Middle frontal gyrus (tissue), 1 donor: ENCODE measurements at regions not wholly inside any gene's neighbourhood (a gene's known extent, or its start where the extent isn't known, plus 50 kb on each side); places are given as distances from the start of the nearest gene placed in this dataset.
"Not testable (repeated sequence)": the region's sequence is repeated elsewhere in the genome, so short reads cannot be mapped to it uniquely, and the experiment has no call there.

Source experiments
- DNase-seq: peaks from one replicate; pipeline ENCODE4 v3.0.0-alpha.2; 2015; ENCODE audit warnings: low spot score; ENCODE audit errors: extremely low spot score

DNA sequence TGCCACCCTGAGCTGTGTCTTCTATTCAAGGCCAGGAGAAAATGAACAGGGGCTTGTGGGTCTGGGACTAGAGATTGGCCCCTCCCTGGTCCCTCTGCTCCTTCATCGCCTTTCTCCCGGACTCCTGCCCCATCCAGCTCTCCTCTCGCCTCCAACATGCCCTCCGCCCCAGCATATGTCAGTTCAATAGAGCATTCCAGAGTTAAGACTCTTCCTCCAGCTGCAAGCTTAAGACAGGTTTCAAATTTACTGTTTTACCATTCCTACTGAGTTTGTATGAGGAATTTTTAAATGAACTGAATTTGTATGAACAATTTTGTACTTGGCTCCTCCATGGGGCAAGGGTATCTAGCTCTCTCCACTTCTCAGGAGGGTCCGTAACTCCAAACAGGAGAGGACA is 195.6 kb downstream of the TBC1D2B start:
- no peak for DNase-seq

DNA sequence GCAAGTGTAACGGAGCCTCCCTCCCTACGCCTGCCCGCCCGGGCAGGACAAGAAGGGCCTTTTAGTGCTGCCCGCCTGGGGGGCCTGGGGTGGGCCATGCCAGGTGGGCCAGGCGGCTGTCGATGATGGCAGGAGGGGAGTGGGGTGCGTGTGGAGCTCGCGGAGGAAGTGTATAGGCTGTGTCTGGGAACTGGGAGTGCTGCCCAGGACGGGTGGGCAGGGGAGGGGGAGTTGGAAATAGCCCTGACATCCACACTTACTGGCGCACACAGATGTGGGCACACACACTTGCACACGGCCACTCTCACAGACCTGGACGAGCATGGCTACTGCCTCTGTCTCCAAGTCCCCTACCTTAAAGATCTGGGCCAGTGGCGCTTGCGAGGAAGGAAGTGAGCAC is 196.0 kb downstream of the TBC1D2B start:
- not testable (repeated sequence) for DNase-seq

DNA sequence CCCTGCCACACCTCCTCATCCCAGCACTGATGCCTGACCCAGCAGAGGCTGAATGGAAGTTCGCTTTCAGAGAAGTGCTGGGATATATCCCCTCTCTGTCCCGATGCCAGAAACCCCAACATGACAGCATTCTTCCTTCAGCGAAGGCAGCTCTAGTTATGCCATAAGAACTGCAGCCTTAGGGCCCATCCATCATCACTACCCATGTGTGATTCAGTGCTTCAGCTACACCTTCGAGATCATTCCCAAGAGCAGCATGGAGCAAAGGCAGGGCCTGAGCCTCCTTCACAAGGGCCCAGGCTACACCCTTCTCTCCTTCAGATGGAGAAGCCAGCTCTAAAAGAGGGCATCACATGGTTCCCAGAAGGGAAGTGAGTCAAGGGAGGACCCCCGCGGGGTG is 198.0 kb downstream of the TBC1D2B start:
- DNase-seq: not testable (repeated sequence)

DNA sequence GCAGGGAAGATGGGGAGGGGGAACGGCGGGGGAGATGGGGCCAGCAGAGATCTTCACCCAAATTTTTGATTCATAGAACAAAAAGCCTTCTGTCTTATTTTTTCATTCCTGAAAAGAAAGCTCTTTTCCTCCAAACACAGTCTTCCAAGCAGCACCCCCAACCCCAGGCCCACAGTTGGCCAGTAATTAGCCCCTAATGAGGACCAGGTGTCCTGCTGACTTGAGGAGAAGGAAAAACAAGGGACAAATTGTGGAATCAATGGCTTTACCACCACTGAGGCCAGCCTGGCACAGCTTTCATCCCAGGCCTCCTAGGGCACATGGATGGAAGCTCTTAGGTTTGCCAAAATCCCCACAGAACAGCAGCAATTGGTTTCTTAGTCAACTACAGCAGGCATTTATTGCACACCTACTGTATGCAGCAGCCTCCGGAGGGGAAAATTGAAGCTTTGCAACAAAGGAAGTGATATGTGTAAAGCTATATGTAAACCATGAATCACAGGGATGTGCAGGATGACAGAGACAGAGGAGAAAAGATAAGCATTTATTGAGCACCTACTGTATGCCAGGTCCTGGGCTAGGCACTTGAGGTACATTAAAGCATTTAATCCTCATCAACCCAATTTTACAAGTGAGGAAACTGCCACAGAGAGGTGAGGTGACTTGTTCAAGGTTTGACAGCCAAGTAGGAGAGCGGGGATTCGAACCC is 199.5 kb downstream of the TBC1D2B start:
- DNase-seq: no peak

DNA sequence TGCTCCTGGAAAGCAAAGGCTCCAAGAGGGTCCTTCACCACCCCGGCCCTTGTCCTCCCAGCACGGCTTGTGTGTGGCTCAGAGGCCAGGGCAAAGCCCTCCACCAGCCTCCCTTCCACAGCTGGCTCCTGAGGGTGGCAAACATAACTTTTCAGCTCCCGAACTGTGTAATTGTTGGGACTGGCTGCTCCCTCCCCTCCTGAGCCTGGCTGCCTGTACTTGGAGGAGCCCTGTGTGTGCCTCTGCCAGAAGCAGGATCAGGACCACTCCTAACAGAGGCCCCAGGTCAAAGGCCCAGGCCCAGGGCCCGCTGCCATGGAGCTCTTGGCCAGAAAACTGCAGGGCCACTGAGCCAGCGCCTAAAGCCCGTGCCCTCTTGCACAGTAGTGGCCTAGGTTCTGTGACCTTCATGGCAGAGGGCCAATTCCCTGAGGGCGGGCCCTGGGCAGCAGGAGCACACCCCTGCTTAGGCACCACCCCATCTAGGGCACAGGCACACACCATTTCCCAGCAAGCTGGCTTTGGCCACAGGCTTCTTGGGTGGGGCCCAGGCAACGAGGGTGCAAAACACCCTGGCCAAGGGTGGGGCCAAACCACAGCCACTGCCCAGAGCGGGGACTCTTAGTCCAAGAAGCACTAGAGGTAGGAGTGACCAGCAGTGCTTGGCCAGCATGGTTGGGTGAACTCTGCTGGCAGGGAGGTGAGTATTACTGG is 201.2 kb downstream of the TBC1D2B start:
- DNase-seq: not testable (repeated sequence)

DNA sequence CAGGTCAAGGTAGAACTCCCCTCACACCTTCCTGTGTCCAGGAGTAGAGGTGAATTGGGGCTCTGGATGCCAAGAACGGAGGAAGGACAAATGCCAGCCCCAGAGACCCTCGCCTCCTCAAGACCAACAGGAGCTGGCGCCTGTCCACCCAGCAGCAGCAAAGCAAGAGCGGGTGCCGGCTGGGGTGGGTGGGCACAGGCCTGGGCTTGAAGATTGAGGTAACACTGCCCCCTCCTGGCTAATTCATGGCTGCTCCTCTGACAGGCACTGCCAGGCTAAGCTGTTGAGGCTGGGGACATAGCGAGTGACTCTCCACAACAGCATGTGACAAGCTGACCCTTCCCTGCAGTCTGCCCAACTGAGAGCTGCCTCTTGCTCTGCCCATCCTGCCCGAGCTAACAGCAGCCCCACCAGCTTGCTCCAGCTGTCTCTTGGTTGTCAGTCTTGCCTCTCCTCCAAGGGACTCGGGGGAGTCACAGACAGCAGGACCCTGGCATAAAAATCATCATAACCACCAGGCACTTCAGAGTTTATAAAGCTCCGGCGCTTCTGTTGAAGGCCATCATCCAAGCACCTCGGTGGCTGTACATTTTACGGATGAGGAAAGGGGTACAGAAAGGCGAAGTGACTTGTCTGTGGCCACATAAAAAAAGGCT is 202.3 kb downstream of the TBC1D2B start:
- DNase-seq: peak; percentile 6

DNA sequence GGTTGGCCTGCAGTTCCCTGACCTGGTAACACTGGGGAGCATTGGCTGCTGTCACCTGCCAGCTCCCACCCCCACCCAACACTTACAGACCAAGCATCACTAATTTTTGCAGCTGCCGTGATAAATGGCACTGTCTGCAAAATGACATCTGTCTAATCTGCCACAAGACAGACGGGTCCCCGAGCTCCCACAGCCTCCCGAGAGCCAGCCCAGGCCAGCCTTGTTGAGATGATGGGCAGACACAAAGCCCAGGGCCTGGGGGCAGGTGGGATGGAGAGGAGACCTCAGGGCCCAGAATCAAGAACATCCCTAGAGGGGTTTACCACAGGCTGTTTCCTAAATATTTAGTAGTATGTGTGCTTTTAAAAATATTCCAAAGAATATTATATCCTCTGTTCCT is 203.4 kb downstream of the TBC1D2B start:
- no peak for DNase-seq

DNA sequence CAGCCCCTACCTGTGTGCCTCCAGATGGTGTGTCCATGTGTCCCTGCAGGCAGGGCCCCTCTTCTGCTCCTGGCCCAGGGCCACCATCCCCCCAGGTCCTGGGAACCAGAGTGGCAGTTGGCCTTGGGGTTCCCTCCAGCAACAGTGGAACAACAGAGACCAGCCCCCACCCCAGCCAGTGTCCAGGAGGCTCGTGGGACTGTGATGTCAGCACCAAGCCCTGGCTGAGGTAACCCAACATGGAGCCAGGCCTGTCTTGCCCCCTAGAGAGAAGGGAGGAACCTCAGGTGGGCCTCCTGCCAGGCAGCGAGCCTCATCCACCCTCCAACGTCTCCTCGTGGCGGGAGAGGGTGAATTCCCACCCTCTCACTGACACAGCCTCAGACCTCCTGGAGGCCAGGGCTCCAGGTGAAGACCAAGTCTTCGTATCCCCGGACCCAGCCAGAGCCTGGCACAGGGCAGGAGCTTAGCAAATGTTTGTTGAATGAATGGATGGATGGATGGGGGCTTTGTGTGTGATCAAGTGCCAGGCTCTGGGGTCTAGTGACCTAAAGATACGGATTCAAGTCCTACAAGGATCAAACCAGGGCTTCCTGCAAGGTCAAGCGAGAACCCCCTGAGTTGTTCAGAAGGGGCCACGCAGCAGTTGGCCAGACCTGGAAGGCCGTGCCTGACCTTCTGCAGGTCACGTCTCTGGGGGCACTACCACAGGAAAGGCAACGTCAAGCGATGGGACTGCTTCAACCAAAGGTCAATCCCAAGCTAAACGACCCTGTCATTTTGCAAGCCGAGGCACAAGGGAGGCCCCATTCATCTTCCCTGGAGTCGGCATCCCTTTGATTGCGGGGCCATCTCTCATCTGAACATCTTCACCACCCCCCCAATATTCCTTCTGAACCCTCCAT is 204.7 kb downstream of the TBC1D2B start:
- not testable (repeated sequence) for DNase-seq

DNA sequence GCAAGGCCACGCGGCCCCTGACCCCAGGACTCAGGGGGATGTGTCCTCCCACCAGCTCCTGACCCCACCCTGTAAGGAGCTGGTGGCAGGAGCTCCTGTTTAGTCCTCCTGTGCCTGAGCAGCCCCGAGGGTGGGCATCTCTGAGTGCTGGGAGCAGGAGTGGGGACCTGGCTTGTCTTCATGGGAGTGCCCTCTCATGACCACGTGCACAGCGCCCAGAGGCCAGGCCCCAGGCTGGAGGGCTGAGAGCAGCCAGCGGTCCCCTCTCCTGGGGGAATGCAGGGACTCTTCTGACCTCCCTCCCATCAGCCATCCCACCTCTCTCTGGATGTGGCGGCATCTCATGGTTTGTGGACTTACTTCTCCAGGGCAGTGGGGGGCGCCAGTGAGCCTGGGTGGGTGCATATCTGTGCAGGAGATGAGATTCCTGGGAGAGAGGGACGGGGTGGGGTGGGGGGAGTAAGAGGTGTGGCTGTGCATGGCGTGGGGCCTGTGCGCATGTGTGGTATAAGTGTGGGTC is 205.6 kb downstream of the TBC1D2B start:
- DNase-seq: no peak

DNA sequence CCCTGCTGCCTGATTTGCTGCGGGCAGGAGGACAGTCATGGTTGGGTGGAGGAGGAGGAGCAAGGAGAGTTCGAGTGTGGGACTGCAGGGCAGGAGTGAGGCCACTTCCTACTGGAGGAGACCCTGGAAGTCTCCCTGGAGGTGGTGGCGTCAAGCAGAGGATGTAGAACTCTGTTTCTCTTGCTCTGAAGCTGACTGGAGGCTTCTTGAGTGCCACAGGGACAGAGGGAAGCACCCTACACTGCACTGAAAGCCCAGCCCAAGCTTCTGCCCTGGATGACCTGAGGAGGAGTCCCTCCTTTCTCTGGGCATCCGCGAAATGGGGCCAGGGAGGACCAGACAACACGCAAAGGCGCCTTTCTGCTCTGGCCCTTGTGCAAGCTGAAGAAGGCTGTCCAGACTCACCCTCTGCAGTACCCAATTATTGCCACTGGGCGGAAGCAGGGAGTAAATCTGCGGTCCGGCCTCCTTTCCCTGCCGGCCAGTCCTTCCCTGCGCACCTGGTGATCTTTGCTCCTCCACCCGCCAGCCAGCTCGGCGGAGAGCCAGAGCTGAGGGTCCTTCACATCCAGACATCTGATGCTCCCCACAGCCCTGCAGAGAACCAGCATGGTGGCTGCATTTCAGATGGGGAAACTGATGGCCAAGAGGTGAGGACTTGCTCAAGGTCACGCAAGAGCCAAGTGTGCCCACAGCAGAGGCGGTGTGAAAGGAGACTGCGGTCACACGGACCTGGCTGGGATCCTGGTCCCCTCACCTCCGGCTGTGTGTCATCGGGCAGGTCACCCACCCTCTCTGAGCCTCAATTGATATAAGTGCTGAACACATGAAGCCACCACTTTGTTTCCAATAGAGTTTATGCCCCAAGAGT is 207.1 kb downstream of the TBC1D2B start:
- DNase-seq: peak; percentile 22

DNA sequence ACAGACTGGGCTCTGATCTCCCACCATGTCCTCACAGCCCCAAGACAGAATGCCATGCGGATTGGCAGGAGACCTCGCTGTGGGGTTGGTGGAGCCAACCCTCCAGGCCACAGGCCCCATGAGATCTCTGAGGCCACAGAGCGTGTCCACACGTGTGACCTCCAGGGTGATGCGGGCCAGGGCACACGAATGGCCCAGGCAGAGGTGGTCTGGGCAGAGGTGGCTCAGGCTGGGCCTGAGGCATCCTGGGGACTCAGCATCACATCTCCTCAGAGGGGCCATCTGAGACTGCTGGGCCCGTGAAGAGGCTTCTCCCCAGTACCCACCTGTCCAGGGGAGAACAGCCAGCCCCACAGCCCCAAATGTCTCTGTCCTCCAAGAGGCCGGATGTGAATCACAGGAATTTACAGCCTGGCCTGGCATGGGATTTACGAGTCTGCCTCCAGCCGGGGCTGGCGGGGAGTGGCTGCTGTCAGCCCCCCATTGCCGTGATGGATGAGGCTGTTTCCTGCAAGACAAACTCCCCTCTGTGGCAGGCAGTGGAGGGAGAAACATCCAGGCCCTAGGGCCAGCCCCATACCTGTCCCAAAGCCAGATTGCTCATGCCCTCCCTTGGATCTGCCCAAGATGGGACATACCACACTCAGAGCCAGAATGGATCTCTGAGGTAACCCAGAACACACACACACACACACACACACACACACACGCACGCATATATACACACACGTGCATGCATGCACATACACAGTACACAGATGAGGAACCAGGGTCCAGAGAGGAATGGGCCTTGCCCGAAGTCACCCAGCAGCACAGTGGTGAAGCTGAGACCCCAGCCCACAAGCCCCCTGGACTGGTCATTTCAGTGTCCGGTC is 208.3 kb downstream of the TBC1D2B start:
- no peak for DNase-seq

DNA sequence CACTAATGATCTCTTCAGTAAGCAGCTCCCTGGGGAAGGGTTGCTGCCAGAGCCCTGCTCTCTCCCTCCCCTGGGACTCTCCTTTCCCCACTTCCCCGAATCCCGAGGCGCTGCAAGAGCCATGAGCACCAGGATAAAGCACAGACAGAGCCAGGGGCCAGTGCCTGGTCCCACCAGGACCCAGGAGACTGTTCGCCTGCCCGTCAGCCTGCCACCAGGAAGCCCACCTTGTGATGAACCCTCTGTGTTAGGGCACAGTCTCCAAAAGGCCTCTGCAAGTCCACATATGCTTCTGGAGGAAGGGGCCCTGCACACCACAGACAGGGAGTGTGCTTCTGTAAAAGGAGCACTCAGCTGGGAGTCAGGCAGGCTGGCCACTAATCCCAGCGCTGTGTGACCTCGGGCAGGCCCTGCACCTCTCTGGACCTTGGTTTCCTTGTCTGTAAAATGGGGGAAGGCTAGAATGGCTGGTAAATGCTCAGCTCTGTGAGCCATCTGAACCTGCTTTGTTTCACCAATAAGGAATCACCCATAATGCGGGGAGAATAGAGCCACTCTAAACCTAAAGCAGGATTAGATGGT is 209.4 kb downstream of the TBC1D2B start:
- DNase-seq: not testable (repeated sequence)

DNA sequence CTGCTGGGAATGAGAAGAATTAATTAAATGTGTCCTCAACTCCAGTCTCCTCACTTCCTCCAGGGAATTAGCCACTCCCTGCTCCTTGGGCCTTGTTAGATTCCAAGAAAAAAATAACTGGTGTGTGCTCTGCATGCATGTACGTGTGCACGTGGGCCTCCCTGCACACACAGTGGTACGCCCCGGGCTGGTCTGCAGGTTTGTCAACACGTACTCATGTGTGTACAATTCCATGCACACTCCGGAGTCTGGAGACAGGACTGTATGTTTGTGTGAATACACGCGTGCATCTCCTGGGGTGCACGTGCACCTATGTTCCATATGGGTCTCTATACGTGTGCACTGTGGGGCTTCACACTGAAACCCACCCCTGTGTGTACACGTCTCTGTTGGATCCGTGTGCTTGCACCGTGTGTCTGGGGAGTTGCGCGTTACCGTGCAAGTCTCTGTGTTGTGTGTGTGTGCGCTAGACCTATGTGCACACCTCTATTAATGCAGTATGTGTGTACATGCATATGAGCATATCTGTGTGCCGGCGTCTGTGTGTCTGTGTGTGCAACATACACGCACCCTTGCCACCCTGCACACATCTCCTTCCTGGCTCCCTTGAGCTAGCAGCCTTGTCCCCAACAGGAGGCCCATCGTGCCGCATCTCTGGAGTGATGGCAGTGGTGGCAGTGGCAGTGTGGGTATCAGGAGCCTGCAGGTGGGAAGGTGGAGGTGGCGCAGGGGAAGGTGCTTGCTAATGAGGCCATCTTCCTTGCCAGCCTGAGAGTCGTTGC is 210.1 kb downstream of the TBC1D2B start:
- no peak for DNase-seq

DNA sequence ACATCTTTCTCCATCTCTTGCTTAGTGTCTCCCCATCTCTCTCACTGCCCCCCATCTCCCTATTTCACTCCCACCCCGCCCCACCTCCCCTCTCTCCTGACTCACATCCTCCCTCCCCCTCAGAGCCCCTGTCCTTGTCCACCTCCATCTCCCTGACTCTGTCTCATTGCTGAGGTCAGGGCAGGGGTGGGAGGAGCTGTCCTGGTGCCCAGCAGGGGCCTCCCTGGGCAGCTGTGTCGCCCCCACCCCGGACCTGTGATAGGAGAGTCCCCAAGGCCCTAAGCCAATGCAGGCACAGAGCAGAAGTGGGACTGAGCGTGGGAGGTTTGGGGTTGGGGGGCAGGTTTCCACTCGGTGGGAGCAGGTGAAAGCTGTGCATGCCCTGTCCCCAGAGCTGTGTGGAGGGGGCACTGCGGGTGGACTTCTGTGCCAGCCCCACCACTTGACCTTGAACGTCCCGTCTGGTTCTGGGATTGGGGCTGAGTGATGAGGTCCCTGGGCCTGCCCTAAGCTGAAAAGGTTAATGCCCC is 210.8 kb downstream of the TBC1D2B start:
- no peak for DNase-seq

DNA sequence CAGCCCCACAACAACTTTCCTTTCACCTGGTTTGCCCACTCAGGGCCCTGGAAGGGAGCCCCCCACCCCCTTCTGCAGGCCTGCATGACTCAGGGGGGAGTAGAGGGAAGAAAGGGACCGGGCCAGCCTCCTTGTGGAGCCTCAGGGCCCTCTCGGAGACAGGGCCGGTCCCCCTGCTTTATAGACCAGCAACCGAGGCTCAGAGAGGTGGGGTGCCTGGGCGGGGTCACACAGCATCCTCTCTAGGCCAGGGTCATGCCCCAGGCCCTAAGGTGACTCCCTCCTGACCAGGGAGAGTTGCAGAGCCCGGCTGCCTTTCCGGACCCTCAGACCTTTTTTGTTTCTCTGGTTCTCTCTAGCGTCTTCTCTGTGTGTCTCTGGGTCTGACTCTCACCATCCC is 211.3 kb downstream of the TBC1D2B start:
- DNase-seq: no peak

DNA sequence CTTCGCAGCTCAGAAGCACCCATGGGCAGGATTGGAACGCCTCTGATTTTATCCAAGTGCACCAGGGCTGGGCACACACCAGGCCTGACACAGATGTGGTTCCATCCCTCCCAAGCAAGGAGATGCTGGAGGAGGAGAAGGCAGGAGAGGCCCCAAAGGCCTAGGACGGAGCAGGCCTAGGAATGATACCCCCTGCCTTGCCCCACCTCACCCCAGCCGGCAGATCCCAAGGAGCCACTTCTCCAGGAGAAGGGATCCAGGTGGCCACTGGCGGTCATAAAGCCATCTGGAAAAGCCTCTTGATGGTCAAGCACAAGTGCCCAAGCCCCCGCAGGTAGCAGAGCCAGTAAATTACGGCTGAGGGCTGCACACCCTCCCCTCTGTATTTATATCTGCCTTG is 211.8 kb downstream of the TBC1D2B start:
- DNase-seq: no peak

DNA sequence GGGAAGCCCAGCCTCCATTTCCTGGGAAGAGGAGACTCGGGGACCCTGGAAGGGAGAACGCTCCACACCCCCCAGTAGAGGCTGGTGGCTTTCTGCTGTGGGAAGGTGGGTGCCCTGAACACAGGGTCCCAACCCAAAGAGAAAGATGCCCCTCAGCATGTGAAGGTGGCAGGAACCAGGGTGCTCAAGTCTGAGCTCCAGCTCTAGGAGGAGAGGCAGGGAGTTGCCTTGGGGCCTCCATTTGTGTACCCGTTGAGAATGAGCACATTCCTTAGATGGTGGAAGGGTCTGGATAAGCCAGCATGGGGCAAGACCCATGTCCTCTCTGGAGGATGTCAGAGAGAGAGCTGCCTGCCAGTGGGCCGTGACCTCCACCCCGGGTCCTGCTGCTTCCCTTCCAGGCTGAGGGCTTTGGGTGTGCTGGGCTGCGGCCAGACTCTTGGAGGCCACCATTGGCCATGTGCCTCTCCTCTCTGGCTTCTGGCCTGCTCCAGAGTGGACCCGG is 212.4 kb downstream of the TBC1D2B start:
- no peak for DNase-seq
